ENCODE measurements at regions not wholly inside any gene's neighbourhood (a gene's known extent, or its start where the extent isn't known, plus 50 kb on each side); places are given as distances from the start of the nearest gene placed in this dataset.

DNA sequence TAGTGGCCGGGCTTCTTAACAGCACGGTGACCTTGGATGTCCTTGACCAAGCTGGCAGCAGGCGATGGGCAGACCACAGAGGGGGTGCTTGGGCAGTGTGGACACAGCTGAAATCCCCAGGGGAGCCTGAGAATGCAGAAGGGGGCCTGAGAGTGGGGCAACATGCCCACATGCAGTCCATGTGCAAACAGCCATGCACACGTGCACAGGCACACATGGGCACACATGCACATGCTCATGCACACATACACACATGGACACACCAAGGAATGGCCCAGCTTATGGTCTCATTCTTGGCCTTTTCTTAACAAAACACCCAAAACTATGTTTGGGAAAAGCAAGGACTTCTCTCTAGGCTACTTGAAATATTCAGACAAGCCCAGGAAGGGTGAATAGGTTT is 483.9 kb upstream of the MKI67 start:
- POLR2A ChIA-PET, result no interaction called here
- Mint-ChIP-seq H3K9me3 (ENCODE audit: low read depth) (no peaks in the 10 kb centered on the region), H3K27ac (no peak overlapping the region), H3K4me3 (no peak overlapping the region), H3K4me1 (no peaks in the 10 kb centered on the region), H3K36me3 (ENCODE audit: low read depth) (no peaks in the 10 kb centered on the region), H3K27me3 (no peaks in the 10 kb centered on the region)
- intact Hi-C loops (cut with DNase I, micrococcal nuclease), result no loop called here
- ATAC-seq (no peak), DNase-seq (no peak)
- CTCF ChIA-PET, result no interaction called here

DNA sequence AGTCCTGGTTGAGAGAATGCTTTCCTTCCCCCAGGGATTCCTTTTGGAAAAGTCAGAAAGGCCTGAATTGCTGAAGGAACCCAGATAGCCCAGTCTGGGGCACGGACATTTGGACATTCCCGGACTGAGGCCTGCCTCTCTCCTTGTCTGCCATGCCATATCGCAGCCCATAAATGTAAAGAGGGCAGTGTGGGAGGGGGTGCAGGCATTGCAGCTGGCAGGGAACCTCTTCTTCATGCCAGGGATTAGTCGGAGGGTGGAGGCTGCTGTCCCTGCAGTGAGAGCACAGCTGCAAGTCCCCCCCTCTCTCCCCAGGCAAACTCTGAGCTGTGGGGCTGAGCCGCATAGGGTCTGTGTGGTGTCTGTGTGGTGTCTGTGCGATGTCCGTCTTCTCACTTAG is 486.0 kb upstream of the MKI67 start:
- H3K36me3 Mint-ChIP-seq (ENCODE audit: low read depth), result no peaks in the 10 kb centered on the region
- H3K4me3 Mint-ChIP-seq, result no peak overlapping the region
- H3K27me3 Mint-ChIP-seq, result no peaks in the 10 kb centered on the region
- H3K9me3 Mint-ChIP-seq (ENCODE audit: low read depth), result no peaks in the 10 kb centered on the region
- POLR2A ChIA-PET, result no interaction called here
- DNase-seq (no peak), ATAC-seq (no peak)
- intact Hi-C loops (cut with DNase I, micrococcal nuclease), result no loop called here
- no peaks in the 10 kb centered on the region for H3K4me1 Mint-ChIP-seq
- CTCF ChIA-PET, result interaction anchor here (0.5 kb wide), 1 partner anchor 11 kb away, joined by 3 read pairs; no protein-coding TSS in a partner anchor
- H3K27ac Mint-ChIP-seq, result no peak overlapping the region

GRCh38 chr10:128612631-128613030 is 486.4 kb upstream of the MKI67 start:
- no peak for ATAC-seq
- no peaks in the 10 kb centered on the region for H3K9me3 Mint-ChIP-seq (ENCODE audit: low read depth)
- H3K4me3 Mint-ChIP-seq, result no peak overlapping the region
- H3K27me3 Mint-ChIP-seq, result no peaks in the 10 kb centered on the region
- DNase-seq, result no peak
- POLR2A ChIA-PET, result no interaction called here
- no peaks in the 10 kb centered on the region for H3K36me3 Mint-ChIP-seq (ENCODE audit: low read depth)
- no peaks in the 10 kb centered on the region for H3K4me1 Mint-ChIP-seq
- H3K27ac Mint-ChIP-seq, result no peak overlapping the region
- CTCF ChIA-PET, result no interaction called here
- intact Hi-C loops (cut with DNase I, micrococcal nuclease), result no loop called here

DNA sequence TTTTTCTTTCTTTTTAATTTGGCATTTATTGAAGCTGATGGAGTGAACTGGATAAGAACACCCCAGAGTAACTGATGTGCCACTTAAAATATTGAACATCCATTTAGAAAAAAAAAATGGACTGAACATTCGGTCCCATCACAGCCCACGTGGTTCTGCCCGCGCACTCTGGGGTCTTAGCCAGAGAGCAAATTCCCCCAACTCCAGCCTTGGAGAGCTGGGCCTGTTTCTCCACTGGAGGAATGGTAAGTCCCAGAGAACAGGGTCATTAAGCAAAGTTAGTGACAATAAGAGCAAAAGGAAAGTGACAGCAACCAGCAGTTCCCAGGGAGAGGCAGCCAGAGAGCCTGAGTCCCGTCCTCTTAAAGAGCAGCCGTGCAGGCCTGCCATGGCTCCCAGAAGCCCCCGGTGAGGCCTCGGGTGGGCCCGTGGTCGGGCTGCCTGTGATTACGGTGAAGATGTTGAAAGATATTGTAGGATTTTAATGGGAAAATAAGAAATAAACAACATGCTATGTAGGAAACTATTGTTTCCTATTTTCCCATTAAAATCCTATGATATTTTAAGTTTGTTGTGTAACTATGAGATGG is 487.9 kb upstream of the MKI67 start:
- no peak overlapping the region for H3K27ac Mint-ChIP-seq
- POLR2A ChIA-PET, result no interaction called here
- ATAC-seq, result no peak
- no peaks in the 10 kb centered on the region for H3K36me3 Mint-ChIP-seq (ENCODE audit: low read depth)
- no peaks in the 10 kb centered on the region for H3K9me3 Mint-ChIP-seq (ENCODE audit: low read depth)
- H3K4me1 Mint-ChIP-seq, result no peaks in the 10 kb centered on the region
- DNase-seq, result no peak
- CTCF ChIA-PET, result no interaction called here
- H3K27me3 Mint-ChIP-seq, result no peaks in the 10 kb centered on the region
- no peak overlapping the region for H3K4me3 Mint-ChIP-seq
- intact Hi-C loops (cut with DNase I, micrococcal nuclease), result no loop called here

DNA sequence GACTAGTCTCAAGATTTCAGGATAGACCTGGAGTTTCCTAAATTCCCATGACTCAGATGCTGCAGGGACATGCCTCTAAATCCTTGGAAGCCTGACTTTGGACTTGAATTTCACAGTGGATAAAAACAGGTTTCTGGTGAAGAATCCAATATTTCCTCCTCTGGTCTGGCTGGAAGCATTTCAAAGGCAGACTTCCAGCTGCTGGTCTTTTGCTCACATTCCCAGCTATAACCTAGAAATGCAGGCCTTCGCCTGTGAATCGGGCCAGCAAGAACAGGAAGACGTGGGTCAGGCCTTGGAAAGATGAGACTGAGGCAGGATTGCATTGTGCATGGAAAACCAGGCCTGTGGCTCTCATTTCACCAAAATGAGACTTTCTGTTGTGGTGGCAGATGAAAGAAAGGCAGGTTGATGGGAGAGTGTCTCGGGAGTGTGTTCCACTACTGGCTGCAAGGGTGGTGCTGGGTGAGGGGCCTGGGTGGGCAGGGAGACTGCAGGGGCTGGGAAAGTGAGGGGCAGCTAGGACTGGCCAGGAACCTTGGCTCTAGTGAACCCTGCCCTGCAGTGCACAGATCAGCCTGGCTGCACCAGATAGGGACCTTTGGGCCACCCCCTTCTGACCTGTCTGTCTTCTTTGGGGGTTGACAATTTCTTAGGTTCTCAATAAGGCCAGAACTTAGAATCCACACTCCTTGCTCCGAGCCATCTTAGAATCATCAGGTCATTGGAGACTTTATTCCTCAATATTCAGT is 488.8 kb upstream of the MKI67 start:
- ATAC-seq (no peak), DNase-seq (no peak)
- no peaks in the 10 kb centered on the region for H3K36me3 Mint-ChIP-seq (ENCODE audit: low read depth)
- no peak overlapping the region for H3K4me3 Mint-ChIP-seq
- ChIA-PET CTCF (no interaction called here), POLR2A (no interaction called here)
- H3K27me3 Mint-ChIP-seq, result no peaks in the 10 kb centered on the region
- H3K27ac Mint-ChIP-seq, result no peak overlapping the region
- intact Hi-C loops (cut with DNase I, micrococcal nuclease), result no loop called here
- H3K4me1 Mint-ChIP-seq, result no peaks in the 10 kb centered on the region
- H3K9me3 Mint-ChIP-seq (ENCODE audit: low read depth), result no peaks in the 10 kb centered on the region

- DNase-seq (no peak), ATAC-seq (no peak)
- ChIA-PET POLR2A (no interaction called here), CTCF (interaction anchor here (0.6 kb wide), 1 partner anchor 1881 kb away, joined by 3 read pairs; no protein-coding TSS in a partner anchor)
- no peaks in the 10 kb centered on the region for H3K9me3 Mint-ChIP-seq (ENCODE audit: low read depth)
- H3K36me3 Mint-ChIP-seq (ENCODE audit: low read depth), result no peaks in the 10 kb centered on the region
- no peak overlapping the region for H3K27ac Mint-ChIP-seq
- no peaks in the 10 kb centered on the region for H3K4me1 Mint-ChIP-seq
- intact Hi-C loops (cut with DNase I, micrococcal nuclease), result no loop called here
- no peaks in the 10 kb centered on the region for H3K27me3 Mint-ChIP-seq
- H3K4me3 Mint-ChIP-seq, result no peak overlapping the region
Observed at GRCh38 chr10:128617532-128617931, 491.3 kb upstream of the MKI67 start.

DNA sequence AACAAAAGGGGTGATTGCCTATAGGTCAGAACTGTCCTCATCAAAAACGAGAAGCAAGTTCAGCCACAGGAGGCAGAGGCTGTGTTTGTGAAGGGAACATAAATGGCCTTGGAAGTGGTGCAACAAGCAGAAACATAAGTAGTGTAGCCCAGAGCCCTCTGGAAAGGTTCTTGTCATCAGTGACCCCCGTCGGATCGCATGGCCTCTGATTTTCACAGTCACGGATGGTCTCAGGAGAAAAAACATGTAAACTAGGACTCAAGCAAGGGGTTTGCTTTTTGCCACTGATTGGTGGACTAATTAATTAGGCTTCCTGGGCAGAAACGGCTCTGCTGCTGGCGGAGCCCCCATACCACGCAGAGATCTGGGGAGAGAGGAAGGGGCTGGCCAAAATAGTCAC is 496.5 kb upstream of the MKI67 start:
- CTCF ChIA-PET, result no interaction called here
- Mint-ChIP-seq H3K27ac (no peak overlapping the region), H3K36me3 (ENCODE audit: low read depth) (no peaks in the 10 kb centered on the region), H3K9me3 (ENCODE audit: low read depth) (no peaks in the 10 kb centered on the region), H3K4me3 (no peak overlapping the region), H3K4me1 (no peaks in the 10 kb centered on the region), H3K27me3 (peaks cover 1% of the 10 kb centered on the region)
- no peak for DNase-seq
- POLR2A ChIA-PET, result no interaction called here
- intact Hi-C loops (cut with DNase I, micrococcal nuclease), result no loop called here
- ATAC-seq, result no peak

DNA sequence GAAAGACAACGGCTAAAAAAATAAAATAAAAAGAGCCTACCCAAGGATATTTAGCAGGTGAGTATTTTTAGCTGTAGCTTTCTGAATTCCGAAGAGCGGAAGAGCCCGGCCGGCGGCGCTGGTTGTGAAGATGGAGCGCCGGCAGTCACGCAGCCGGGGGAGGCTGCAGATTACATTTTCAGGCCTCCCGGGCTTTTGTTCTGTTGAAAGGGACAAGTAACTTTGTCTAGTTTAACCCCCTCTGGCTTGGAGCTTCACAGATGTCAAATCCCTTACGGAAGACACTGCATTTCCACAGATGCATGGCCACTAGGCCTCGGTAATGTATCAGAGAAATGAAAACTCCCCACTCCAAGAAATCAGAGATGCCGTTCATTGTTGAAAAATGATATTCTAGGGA is 497.6 kb upstream of the MKI67 start:
- H3K36me3 Mint-ChIP-seq (ENCODE audit: low read depth), result no peaks in the 10 kb centered on the region
- ChIA-PET CTCF (no interaction called here), POLR2A (interaction anchor here (0.6 kb wide), 1 partner anchor 54 kb away, joined by 4 read pairs; no protein-coding TSS in a partner anchor)
- H3K27ac Mint-ChIP-seq, result no peak overlapping the region
- H3K9me3 Mint-ChIP-seq (ENCODE audit: low read depth), result no peaks in the 10 kb centered on the region
- no peak overlapping the region for H3K4me3 Mint-ChIP-seq
- H3K4me1 Mint-ChIP-seq, result no peaks in the 10 kb centered on the region
- intact Hi-C loops (cut with DNase I, micrococcal nuclease), result no loop called here
- ATAC-seq (no peak), DNase-seq (no peak)
- H3K27me3 Mint-ChIP-seq, result peaks cover 1% of the 10 kb centered on the region

DNA sequence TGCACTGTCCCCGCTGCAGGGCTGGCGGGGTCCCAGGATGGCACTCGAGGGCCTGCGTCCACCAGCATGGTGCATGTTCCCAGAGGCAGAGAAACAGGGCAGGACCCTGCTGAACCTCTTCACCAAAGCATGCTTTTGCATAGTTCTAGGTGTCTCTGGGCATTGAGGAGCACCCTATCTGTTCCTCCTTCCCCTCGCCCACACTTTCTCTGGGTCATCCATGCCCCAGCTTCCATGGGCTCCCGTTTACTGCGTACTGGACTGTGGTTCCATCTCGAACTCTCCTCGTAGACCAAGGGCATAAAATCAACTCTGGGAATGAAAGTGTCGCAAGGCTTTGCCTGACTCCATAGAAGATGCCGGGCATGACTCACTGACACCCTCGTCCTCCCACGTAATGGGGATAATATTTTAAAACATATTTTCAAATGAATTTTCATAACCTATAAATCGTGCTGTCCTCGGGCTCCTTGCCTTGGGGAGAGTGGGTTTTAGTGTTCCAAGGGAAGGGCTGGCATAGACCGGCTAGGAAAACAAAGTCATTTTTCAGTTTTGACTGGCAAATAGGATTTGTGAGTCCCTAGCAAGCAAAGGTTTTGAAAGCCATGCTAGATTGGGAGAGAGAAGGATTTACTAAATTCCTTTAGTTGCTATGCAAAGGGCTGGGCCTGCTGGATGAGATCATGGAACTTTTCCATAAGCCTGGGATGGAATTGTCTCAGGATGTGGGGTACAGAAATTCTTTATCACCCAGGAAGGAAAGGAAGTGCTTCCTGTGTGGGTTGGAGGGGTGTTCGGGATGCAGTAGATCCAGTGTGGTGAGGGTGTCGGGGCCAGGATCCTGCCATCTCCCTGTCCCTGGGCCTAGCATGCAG is 498.7 kb upstream of the MKI67 start:
- Mint-ChIP-seq H3K9me3 (ENCODE audit: low read depth) (no peaks in the 10 kb centered on the region), H3K27me3 (peaks cover 1% of the 10 kb centered on the region), H3K4me1 (no peaks in the 10 kb centered on the region), H3K27ac (no peak overlapping the region), H3K36me3 (ENCODE audit: low read depth) (no peaks in the 10 kb centered on the region), H3K4me3 (no peak overlapping the region)
- ChIA-PET CTCF (no interaction called here), POLR2A (interaction anchor here (0.6 kb wide), 1 partner anchor 55 kb away, joined by 4 read pairs; no protein-coding TSS in a partner anchor)
- no peak for ATAC-seq
- DNase-seq, result no peak
- intact Hi-C loops (cut with DNase I, micrococcal nuclease), result no loop called here

DNA sequence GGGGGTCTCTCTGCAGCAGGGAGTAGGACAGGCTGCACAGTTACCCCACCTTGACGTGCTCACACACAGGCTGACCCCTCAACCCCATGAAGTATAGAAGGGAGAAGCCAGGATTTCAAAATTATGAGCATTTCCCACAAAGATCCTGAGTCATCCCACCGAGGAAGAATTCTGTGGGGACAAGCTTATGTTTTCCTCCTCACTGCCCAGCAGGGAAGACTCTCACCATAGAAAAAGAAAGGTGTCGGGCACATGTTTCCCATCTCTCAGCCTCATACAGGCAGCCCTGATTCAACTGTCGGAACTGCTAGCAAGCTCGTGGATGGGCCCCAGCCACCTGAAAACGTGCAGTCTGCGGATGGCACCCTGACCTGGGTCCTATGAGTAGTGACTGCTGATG is 499.7 kb upstream of the MKI67 start:
- H3K4me3 Mint-ChIP-seq, result no peak overlapping the region
- no peak for DNase-seq
- H3K27me3 Mint-ChIP-seq, result peaks cover 1% of the 10 kb centered on the region
- H3K27ac Mint-ChIP-seq, result no peak overlapping the region
- intact Hi-C loops (cut with DNase I, micrococcal nuclease), result no loop called here
- ATAC-seq, result no peak
- no peaks in the 10 kb centered on the region for H3K4me1 Mint-ChIP-seq
- ChIA-PET POLR2A (interaction anchor here (0.5 kb wide), 1 partner anchor 25 kb away, joined by 11 read pairs; no protein-coding TSS in a partner anchor), CTCF (no interaction called here)
- no peaks in the 10 kb centered on the region for H3K36me3 Mint-ChIP-seq (ENCODE audit: low read depth)
- H3K9me3 Mint-ChIP-seq (ENCODE audit: low read depth), result no peaks in the 10 kb centered on the region

GRCh38 chr10:128626397-128627000 is 500.3 kb upstream of the MKI67 start:
- ATAC-seq (no peak), DNase-seq (no peak)
- intact Hi-C loops (cut with DNase I, micrococcal nuclease), result no loop called here
- POLR2A ChIA-PET, result no interaction called here
- H3K4me3 Mint-ChIP-seq, result no peak overlapping the region
- no peaks in the 10 kb centered on the region for H3K36me3 Mint-ChIP-seq (ENCODE audit: low read depth)
- H3K9me3 Mint-ChIP-seq (ENCODE audit: low read depth), result no peaks in the 10 kb centered on the region
- H3K27me3 Mint-ChIP-seq, result peaks cover 1% of the 10 kb centered on the region
- H3K27ac Mint-ChIP-seq, result no peak overlapping the region
- CTCF ChIA-PET, result interaction anchor here (0.7 kb wide), 1 partner anchor 702 kb away, joined by 3 read pairs; no protein-coding TSS in a partner anchor
- H3K4me1 Mint-ChIP-seq, result no peaks in the 10 kb centered on the region

Data from activated CD4-positive, alpha-beta T cell treated with anti-CD3 and anti-CD28 coated beads for 36 hours (primary cell).